ENCODE measurements at regions not wholly inside any gene's neighbourhood (a gene's known extent, or its start where the extent isn't known, plus 50 kb on each side); places are given as distances from the start of the nearest gene placed in this dataset.

- TF ChIP-seq, protein P1, sequence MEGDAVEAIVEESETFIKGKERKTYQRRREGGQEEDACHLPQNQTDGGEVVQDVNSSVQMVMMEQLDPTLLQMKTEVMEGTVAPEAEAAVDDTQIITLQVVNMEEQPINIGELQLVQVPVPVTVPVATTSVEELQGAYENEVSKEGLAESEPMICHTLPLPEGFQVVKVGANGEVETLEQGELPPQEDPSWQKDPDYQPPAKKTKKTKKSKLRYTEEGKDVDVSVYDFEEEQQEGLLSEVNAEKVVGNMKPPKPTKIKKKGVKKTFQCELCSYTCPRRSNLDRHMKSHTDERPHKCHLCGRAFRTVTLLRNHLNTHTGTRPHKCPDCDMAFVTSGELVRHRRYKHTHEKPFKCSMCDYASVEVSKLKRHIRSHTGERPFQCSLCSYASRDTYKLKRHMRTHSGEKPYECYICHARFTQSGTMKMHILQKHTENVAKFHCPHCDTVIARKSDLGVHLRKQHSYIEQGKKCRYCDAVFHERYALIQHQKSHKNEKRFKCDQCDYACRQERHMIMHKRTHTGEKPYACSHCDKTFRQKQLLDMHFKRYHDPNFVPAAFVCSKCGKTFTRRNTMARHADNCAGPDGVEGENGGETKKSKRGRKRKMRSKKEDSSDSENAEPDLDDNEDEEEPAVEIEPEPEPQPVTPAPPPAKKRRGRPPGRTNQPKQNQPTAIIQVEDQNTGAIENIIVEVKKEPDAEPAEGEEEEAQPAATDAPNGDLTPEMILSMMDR (IDR thresholded peaks at IDR 0.05) = no peak
- Histone ChIP-seq H3K27me3 (replicated peaks; ENCODE audit: insufficient read depth) (no peaks in the 10 kb centered on the region), H3K9me3 (no peaks in the 10 kb centered on the region), H3K4me1 (ENCODE audit: control insufficient read depth in 1 of 2, low read depth in 2 of 2) (no peaks in the 10 kb centered on the region), H3K4me3 (no peak overlapping the region), H3K36me3 (no peaks in the 10 kb centered on the region), H3K27ac (no peak overlapping the region)
- no peak for ATAC-seq (ENCODE audit: insufficient number of reproducible peaks, low FRiP score, low read depth)
- DNase-seq (ENCODE audit: low spot score) = no peak
Observed at GRCh38 chr11:42709216-42709615, 602.6 kb upstream of the API5 start.

- ATAC-seq (ENCODE audit: insufficient number of reproducible peaks, low FRiP score, low read depth) (no peak), DNase-seq (ENCODE audit: low spot score) (no peak)
- H3K36me3 ChIP-seq = no peaks in the 10 kb centered on the region
- no peaks in the 10 kb centered on the region for H3K9me3 ChIP-seq
- no peak overlapping the region for H3K4me3 ChIP-seq
- no peaks in the 10 kb centered on the region for H3K27me3 ChIP-seq (replicated peaks; ENCODE audit: insufficient read depth)
- TF ChIP-seq, protein P1 (IDR thresholded peaks at IDR 0.05) = no peak
- H3K4me1 ChIP-seq (ENCODE audit: control insufficient read depth in 1 of 2, low read depth in 2 of 2) = no peaks in the 10 kb centered on the region
- no peak overlapping the region for H3K27ac ChIP-seq
Observed at GRCh38 chr11:42713279-42713678, 598.5 kb upstream of the API5 start.

DNA sequence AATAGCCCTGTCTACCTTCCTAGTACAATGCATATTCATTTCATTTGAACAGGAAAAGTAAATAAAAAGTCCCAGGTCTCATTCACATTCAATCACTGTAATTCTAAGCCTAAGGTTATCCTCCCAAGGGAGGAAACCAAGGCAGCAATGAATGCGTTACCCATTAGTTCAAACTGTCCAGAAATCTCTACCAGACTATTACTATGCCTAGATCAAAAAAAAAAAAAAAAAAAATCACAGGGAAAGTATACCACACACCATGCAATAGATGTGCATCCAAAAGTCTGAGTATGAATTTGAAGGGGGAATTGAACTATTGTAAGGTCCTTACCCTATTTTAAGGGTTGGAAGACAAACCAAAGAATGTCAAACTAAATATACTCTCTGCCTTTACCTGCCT, 598.0 kb upstream of the API5 start:
- DNase-seq (ENCODE audit: low spot score) (no peak), ATAC-seq (ENCODE audit: insufficient number of reproducible peaks, low FRiP score, low read depth) (no peak)
- Histone ChIP-seq H3K36me3 (no peaks in the 10 kb centered on the region), H3K9me3 (no peaks in the 10 kb centered on the region), H3K4me3 (no peak overlapping the region), H3K27me3 (replicated peaks; ENCODE audit: insufficient read depth) (no peaks in the 10 kb centered on the region), H3K4me1 (ENCODE audit: control insufficient read depth in 1 of 2, low read depth in 2 of 2) (no peaks in the 10 kb centered on the region), H3K27ac (no peak overlapping the region)
- TF ChIP-seq, protein P1 (IDR thresholded peaks at IDR 0.05) = no peak

DNA sequence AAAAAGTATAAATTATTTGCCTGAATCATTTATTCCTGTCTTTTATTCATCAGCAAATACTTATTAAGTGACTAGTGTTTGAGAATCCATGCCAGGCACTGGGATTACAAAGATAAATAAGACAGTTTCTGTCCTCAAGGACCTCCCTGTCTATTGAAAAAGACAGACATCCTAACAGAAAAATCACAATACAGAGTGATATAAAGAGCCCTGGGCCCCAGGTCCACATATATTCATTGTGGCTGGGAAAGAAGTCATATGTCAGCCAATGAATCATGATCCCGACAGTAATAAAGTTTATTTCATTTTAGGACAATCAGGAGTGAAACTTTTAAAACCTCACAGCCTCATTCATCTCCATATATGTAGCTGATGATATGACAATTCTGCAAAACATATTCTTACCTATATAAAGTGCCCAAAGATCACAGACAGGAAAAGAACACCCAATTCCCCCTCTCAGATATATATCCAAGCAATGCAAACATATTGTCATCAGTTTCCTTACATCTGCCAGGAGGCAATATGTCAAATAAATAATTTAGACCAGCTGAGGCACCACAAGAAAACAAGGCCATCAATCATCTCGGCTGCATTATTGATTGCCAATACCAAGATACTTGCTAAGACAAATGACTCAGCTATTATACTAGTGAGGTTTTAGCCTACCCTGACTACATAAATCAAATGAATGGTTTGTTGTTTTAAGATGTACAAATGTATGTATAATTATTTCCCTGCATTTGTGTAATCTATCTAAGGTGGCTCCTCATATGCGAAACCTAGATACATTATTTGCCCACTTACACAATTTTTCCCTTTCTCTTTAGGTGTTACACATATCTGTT, 590.9 kb upstream of the API5 start:
- Histone ChIP-seq H3K4me1 (ENCODE audit: control insufficient read depth in 1 of 2, low read depth in 2 of 2) (no peaks in the 10 kb centered on the region), H3K9me3 (no peaks in the 10 kb centered on the region), H3K27ac (no peak overlapping the region), H3K4me3 (no peak overlapping the region), H3K27me3 (replicated peaks; ENCODE audit: insufficient read depth) (no peaks in the 10 kb centered on the region), H3K36me3 (no peaks in the 10 kb centered on the region)
- TF ChIP-seq, protein P1 (IDR thresholded peaks at IDR 0.05) = no peak
- ATAC-seq (ENCODE audit: insufficient number of reproducible peaks, low FRiP score, low read depth) = no peak
- DNase-seq (ENCODE audit: low spot score) = no peak

DNA sequence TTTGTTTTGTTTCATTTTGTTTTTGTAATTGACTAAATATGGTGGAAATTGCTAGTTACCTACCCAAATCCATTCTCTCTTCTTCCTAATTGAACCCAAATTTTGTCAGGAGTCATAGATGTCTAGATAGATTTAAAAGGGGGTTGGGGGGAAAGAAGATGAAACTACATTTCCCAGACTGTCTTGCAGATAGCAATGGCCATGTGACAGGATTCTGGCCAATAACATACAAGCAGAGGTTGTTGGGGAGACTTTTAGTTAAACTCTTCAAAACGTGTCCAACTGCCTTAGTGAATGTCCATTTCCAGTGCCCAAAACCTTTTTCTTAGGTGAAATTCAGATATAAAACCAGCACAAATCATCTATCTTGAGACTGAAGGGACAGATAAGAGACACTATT, 583.9 kb upstream of the API5 start:
- no peaks in the 10 kb centered on the region for H3K36me3 ChIP-seq
- DNase-seq (ENCODE audit: low spot score) = no peak
- H3K4me1 ChIP-seq (ENCODE audit: control insufficient read depth in 1 of 2, low read depth in 2 of 2) = no peaks in the 10 kb centered on the region
- H3K4me3 ChIP-seq = no peak overlapping the region
- no peak overlapping the region for H3K27ac ChIP-seq
- ATAC-seq (ENCODE audit: insufficient number of reproducible peaks, low FRiP score, low read depth) = no peak
- TF ChIP-seq, protein P1 (IDR thresholded peaks at IDR 0.05) = no peak
- no peaks in the 10 kb centered on the region for H3K9me3 ChIP-seq
- H3K27me3 ChIP-seq (replicated peaks; ENCODE audit: insufficient read depth) = no peaks in the 10 kb centered on the region
